Sigmoid colon (tissue), 4 donors: ENCODE measurements at regions not wholly inside any gene's neighbourhood (a gene's known extent, or its start where the extent isn't known, plus 50 kb on each side); places are given as distances from the start of the nearest gene placed in this dataset.

Experiments
- EP300 ChIP-seq, 4 donors: sonication (generic); formaldehyde crosslinking; IDR thresholded peaks; one replicate each; pipeline ENCODE4 v1.6.1; 2017; ENCODE audit warnings: antibody characterized with exemption in 4 of 4
- POLR2A ChIP-seq, 2 donors: fragments of 450-650 bp; IDR thresholded peaks; one replicate each; pipeline ENCODE4 v1.6.1; 2016; ENCODE audit warnings: antibody characterized with exemption in 2 of 2, mild to moderate bottlenecking in 2 of 2, moderate library complexity in 2 of 2
- POLR2AphosphoS5 ChIP-seq, 4 donors: sonication (generic); formaldehyde crosslinking; IDR thresholded peaks; one replicate each; pipeline ENCODE4 v1.6.1; 2017; ENCODE audit warnings: antibody characterized with exemption in 4 of 4
- TF ChIP-seq, protein P1 (sequence below), 4 experiments: fragments of 450-650 bp in 3 of 4; fragments of 200-600 bp in 1 of 4; IDR thresholded peaks; one replicate each; pipeline ENCODE4 v1.5.1; 2016 to 2019; ENCODE audit warnings: antibody characterized with exemption in 4 of 4, mild to moderate bottlenecking in 3 of 4, moderate library complexity in 2 of 4

DNA sequence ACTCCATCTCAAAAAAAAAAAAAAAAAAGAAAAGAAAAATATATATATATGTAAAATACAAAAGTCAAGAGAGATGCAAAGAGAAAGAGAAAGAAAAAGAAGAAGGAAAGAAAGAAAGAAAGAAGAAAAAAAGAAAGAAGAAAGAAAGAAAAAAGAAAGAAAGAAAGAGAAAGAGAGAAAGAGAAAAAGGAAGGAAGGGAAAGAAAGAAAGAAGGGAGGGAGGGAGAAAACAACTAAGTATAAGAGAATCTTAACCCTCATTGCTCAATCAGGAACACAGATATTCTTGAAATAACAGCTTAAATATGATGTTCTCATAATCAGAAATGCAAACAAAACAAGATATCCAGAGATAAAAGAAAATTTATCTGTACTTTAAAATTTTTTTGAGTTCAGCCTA is 54.4 kb upstream of the MARCKS start:
- TF ChIP-seq POLR2A (IDR thresholded peaks at IDR 0.05): no peak
- no peak for TF ChIP-seq EP300 (IDR thresholded peaks at IDR 0.05)
- TF ChIP-seq POLR2AphosphoS5 (IDR thresholded peaks at IDR 0.05): no peak
- TF ChIP-seq, protein P1, sequence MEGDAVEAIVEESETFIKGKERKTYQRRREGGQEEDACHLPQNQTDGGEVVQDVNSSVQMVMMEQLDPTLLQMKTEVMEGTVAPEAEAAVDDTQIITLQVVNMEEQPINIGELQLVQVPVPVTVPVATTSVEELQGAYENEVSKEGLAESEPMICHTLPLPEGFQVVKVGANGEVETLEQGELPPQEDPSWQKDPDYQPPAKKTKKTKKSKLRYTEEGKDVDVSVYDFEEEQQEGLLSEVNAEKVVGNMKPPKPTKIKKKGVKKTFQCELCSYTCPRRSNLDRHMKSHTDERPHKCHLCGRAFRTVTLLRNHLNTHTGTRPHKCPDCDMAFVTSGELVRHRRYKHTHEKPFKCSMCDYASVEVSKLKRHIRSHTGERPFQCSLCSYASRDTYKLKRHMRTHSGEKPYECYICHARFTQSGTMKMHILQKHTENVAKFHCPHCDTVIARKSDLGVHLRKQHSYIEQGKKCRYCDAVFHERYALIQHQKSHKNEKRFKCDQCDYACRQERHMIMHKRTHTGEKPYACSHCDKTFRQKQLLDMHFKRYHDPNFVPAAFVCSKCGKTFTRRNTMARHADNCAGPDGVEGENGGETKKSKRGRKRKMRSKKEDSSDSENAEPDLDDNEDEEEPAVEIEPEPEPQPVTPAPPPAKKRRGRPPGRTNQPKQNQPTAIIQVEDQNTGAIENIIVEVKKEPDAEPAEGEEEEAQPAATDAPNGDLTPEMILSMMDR (IDR thresholded peaks at IDR 0.05): no peak
